ENCODE measurements at regions not wholly inside any gene's neighbourhood (a gene's known extent, or its start where the extent isn't known, plus 50 kb on each side); places are given as distances from the start of the nearest gene placed in this dataset.
A peak's percentile ranks its signal among the peaks of the same experiment; 100 is the strongest.
"Not testable (repeated sequence)": the region's sequence is repeated elsewhere in the genome, so short reads cannot be mapped to it uniquely, and the experiment has no call there.

DNA sequence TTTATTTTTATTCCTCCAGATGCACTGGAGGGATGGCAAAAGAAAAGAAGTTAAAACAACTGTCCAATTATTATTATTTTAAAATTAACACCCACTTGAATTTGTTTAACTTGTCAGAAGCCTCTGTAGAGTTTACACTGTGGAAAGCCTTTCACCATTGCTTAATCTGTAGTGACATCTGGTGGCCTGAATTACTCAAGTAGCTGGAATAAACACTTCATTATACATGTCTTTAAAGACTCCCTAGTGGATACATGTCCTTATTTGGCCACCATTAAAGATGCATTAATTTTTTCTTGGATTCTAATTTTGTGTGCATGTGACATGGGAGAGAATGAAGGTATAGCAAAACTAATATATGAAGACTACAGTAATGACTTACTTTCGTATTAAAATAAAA lies 1496.5 kb downstream of the FAM181B start:
- peak; percentile 76 for DNase-seq

DNA sequence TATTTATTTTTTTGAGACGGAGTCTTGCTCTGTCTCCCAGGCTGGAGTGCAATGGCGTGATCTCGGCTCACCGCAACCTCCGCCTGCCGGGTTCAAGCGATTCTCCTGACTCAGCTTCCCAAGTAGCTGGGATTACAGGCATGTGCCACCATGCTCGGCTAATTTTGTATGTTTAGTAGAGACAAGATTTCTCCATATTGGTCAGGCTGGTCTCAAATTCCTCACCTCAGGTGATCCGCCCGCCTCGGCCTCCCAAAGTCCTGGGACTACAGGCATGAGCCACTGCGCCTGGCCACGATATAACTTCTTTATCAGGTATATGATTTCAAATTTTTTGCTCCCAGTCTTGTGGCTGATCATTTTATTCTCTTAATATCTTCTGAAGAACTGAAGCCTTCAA lies 1506.3 kb downstream of the FAM181B start:
- not testable (repeated sequence) for DNase-seq

- no peak for DNase-seq
Measured at GRCh38 chr11:81224396-81224795, 1509.3 kb downstream of the FAM181B start.

GRCh38 chr11:81222491-81222890 lies 1511.2 kb downstream of the FAM181B start:
- no peak for DNase-seq

- no peak for DNase-seq
Measured at GRCh38 chr11:81220146-81220895, 1513.3 kb downstream of the FAM181B start.

DNA sequence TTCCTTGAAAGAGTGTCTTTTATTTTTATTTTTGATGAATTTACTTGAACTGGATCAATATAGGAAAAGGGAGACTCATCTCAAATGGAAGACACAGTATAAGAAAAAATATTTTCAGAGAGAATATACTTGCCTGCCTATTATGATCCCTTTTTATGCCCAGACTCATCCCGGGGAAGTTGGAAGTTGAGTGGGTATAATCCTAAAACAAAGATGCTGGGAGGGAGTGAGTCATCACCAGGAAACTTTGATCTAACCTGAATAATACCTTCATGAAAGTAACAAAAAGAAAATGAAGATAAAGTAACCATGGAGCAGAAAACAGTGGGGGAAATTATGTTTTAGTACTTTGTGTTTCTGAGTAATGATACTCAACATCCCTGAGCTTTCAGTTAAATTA lies 1514.0 kb downstream of the FAM181B start:
- DNase-seq, result no peak

DNA sequence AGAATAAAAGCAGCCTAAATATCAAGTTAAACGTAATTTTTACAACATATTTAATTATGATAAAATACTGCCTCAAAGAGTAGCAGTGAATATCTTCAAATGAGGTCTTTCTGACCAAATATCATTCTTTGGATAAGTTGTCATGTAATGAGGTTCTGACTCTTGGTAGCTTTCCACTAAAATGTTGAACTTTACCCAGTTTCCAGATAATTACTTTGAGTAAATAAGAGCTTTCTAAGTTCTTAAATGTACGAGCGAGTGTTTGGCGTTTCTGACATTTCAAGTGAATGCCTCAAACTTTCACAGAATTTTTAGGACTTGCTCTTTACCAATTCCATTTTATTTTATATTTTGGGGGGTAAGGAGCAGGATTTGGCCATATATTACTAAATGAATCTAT lies 1515.2 kb downstream of the FAM181B start:
- no peak for DNase-seq

GRCh38 chr11:81211050-81211449 lies 1522.6 kb downstream of the FAM181B start:
- no peak for DNase-seq

- DNase-seq, result no peak
Measured at GRCh38 chr11:81207421-81208054, 1526.1 kb downstream of the FAM181B start.

DNA sequence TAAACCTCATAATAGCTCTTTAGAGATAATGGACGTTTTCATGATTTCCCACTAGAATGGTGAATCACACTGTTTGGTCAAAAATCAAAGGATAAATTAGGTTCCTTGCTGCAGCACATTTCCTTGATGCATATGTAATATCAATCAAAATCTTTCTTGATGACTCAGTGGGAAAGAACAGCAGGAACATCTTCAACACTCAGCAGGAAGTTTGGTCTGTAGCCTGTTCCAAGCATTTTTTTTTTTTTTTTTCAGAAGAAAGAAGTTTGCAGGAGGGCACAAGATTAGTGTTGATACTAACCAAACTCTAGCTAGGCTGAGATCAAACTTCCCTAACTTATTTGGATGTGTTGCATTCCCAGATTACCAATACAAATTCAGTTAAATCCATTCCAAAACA lies 1529.8 kb downstream of the FAM181B start:
- no peak for DNase-seq

- no peak for DNase-seq
Measured at GRCh38 chr11:81197396-81197795, 1536.3 kb downstream of the FAM181B start.

GRCh38 chr11:81192516-81192915 lies 1541.1 kb downstream of the FAM181B start:
- no peak for DNase-seq

- no peak for DNase-seq
Measured at GRCh38 chr11:81190546-81190945, 1543.1 kb downstream of the FAM181B start.

DNA sequence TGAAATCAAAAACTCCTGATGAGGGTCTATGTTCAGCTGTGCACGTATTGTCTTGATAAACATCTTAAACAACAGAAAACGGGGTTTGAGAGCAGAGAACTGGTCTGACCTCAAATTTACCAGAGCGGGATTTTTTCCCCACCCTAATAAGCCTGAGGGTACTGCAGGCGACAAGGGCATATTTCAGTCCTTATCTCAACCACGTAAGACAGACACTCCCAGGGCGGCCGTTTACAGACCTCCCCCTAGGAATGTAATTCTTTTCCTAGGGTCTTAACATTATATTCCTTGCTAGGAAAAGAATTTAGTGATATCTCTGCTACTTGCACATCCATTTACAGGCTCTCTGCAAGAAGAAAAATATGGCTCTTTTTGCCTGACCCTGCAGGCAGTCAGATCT lies 1546.6 kb downstream of the FAM181B start:
- DNase-seq, result not testable (repeated sequence)

- DNase-seq, result no peak
Measured at GRCh38 chr11:81174646-81175330, 1558.9 kb downstream of the FAM181B start.

GRCh38 chr11:81165164-81165563 lies 1568.5 kb downstream of the FAM181B start:
- no peak for DNase-seq

GRCh38 chr11:81159900-81160299 lies 1573.8 kb downstream of the FAM181B start:
- no peak for DNase-seq

GRCh38 chr11:81135570-81135969 lies 1598.1 kb downstream of the FAM181B start:
- DNase-seq, result no peak

GRCh38 chr11:81129618-81130017 lies 1604.0 kb downstream of the FAM181B start:
- no peak for DNase-seq

GRCh38 chr11:81112718-81113117 lies 1620.9 kb downstream of the FAM181B start:
- peak; percentile 18 for DNase-seq

- DNase-seq, result no peak
Measured at GRCh38 chr11:81104051-81104450, 1629.6 kb downstream of the FAM181B start.

GRCh38 chr11:81098471-81098870 lies 1635.2 kb downstream of the FAM181B start:
- no peak for DNase-seq

- DNase-seq, result peak; percentile 41
Measured at GRCh38 chr11:81092522-81092921, 1641.1 kb downstream of the FAM181B start.

DNA sequence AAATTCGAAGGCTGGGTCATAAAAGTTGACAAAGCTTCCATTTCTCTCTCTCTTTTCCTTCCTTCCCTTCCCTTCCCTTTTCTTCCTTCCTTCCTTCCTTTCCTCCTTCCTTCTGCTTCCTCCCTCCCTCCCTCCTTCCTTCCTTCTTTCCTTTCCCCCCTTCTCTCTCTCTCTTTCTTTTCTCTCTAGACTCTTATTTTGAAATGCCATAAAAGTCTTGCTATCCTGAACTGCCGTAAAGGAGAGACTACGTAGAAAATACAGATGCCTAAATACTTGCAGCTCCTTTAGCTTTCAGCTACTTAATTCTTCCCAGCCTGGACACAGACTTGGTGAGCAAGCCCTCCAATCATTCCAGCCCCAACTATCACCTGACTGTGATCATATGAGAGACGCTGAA lies 1644.4 kb downstream of the FAM181B start:
- DNase-seq, result no peak

All from NCI-H1105 treated with DMSO at 0.1 percent for 48 hours (cell line).